Amygdala (tissue), 56 donors: ENCODE measurements at regions not wholly inside any gene's neighbourhood (a gene's known extent, or its start where the extent isn't known, plus 50 kb on each side); places are given as distances from the start of the nearest gene placed in this dataset.
"Not testable (repeated sequence)": the region's sequence is repeated elsewhere in the genome, so short reads cannot be mapped to it uniquely, and the experiment has no call there.

Source experiments
- DNase-seq, 56 donors: peaks; one replicate each; lab custom pipeline; 2025; lab: John Stamatoyannopoulos, UW

- DNase-seq: no peak
These were observed 129.1 kb upstream of the IVNS1ABP start for GRCh38 chr1:185446131-185446530.

- DNase-seq: no peak
These were observed 128.6 kb upstream of the IVNS1ABP start for GRCh38 chr1:185445594-185445993.

DNA sequence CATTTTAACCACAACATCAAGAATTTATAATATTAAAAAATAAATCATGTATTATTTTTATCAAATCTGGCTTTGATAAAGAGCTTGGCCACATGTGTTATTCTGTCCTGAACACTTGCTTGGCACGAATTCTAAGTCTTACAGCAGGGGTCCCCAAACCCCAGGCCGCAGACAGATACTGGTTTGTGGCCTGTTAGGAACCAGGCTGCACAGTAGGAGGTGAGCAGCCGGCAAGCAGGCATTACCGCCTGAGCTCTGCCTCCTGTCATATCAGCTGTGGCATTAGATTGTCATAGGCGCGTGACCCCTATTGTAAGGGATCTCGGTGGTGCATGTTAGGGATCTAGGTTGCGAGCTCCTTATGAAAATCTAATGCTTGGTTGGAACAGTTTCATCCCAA is 127.6 kb upstream of the IVNS1ABP start:
- no peak for DNase-seq

DNA sequence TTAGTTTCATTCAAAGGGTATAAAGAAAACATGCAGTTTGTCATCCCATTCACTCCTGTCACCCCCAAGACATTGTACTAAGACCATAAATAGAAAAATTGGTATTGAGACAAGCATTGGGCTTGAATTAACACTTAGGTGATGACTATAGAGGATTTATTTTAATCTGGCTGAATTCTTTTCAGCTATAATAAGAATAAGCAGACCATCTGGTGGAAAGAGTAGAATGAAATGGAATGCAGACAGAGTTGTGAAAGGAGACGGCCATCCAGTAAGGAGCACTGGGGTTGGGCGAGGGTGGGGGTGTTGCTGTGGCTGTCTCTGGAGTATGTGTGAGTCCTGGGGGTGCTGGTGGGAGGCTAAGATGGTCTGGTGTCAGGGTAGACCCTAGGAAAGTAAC is 125.0 kb upstream of the IVNS1ABP start:
- peak in 1 of 56 donors; percentile 12 for DNase-seq

GRCh38 chr1:185441605-185442004 is 124.6 kb upstream of the IVNS1ABP start:
- DNase-seq: no peak

GRCh38 chr1:185440877-185441276 is 123.8 kb upstream of the IVNS1ABP start:
- DNase-seq: no peak

- no peak for DNase-seq
These were observed 122.8 kb upstream of the IVNS1ABP start for GRCh38 chr1:185439727-185440415.

DNA sequence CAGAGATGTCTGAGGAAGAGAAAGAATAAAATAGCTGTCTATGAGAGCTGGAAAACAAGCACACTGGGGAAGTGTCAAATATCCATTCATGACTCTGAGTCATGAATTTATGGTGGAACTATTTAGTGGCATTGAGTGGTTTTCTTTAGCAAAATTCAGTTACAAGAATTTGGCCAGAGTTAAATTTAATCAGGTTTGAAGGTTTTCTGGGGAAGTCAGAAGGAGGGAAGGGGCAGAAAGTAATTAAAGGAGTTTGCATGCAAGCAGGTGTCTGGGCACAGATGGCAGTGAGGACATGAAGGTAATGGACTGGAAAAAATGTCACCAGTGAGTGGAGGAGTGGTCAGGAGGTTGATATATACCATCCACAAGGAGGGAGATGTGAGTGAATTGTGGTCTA is 121.9 kb upstream of the IVNS1ABP start:
- DNase-seq: no peak

GRCh38 chr1:185435696-185436379 is 118.8 kb upstream of the IVNS1ABP start:
- DNase-seq: no peak

- no peak for DNase-seq
These were observed 117.7 kb upstream of the IVNS1ABP start for GRCh38 chr1:185434721-185435120.

- DNase-seq: no peak
These were observed 116.6 kb upstream of the IVNS1ABP start for GRCh38 chr1:185433667-185434066.

- no peak for DNase-seq
These were observed 115.9 kb upstream of the IVNS1ABP start for GRCh38 chr1:185432948-185433347.

GRCh38 chr1:185431612-185432011 is 114.6 kb upstream of the IVNS1ABP start:
- no peak for DNase-seq

DNA sequence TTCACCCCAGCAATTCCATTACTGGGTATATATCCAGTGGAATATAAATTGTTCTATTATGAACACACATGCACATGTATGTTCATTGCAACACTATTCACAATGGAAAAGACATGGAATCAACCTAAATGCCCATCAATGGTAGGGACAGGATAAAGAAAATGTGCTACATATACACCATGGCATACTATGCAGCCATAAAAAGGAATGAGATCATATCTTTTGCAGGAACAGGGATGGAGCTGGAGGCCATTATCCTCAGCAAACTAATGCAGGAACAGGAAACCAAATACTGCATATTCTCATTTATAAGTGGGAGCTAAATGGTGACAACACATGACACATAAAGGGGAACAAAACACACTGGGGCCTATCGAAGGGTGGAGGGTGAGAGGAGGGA is 112.6 kb upstream of the IVNS1ABP start:
- DNase-seq: not testable (repeated sequence)

GRCh38 chr1:185427776-185428175 is 110.7 kb upstream of the IVNS1ABP start:
- no peak for DNase-seq

- DNase-seq: no peak
These were observed 110.2 kb upstream of the IVNS1ABP start for GRCh38 chr1:185427264-185427663.

DNA sequence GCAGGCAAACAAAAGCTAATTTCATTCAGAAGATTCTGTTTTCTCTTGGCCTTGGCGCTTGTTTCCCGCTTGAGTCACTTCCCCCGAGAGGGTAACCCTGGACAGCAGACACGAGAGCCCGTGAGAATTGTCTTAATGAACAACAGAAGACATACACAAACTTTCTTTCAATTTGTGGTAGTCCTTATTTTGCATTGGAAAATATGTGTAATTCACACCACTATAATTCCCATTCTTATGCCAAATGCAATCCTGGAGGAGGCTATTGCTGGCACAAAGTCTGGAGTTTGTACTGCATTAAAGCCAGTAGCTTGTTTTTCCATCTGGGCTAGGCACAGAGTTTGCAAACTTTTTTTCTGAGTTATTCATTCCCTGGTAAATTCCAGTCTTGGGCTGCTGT is 109.8 kb upstream of the IVNS1ABP start:
- no peak for DNase-seq

DNA sequence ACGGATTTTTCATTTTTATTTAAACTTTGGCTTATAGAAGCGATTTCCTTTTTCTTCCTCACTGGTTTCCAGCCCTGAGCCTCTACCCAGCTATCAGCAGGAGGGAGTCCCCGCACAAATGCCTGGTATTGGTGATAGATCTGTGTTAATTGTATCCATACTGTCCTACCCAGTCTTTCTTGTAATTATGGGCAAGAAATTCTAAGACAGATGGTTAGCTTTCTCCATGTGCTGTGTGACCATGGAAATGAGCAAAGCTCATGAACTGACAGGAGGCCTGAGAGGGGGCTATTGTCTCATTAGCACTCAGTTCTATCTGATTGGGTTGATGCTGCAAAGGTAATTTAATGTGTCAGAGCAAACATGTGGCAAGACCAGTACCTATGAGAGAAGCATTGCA is 108.1 kb upstream of the IVNS1ABP start:
- DNase-seq: no peak

- DNase-seq: no peak
These were observed 104.6 kb upstream of the IVNS1ABP start for GRCh38 chr1:185421485-185422107.

DNA sequence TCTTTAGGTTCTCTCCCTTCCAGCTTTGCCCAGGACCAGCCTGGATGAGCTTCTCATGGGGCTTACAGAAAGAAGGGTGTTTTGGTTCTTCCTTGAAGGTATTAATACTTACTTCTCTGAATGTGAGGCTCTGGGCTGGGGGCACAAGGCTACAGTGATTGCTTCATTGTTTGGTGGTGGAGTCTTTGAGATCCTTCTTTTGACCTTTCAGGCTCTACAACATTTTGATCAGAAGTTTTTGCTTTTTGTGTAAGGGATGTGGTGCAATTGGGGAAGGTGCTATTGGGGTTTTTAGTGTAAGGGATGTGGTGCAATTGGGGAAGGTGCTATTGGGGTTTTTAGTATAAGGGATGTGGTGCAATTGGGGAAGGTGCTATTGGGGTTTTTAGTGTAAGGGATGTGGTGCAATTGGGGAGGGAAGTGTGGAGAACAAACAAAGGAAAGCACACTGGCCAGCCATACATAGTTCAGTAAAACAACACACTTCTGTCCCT is 103.6 kb upstream of the IVNS1ABP start:
- DNase-seq: no peak

GRCh38 chr1:185419718-185420117 is 102.7 kb upstream of the IVNS1ABP start:
- DNase-seq: no peak

DNA sequence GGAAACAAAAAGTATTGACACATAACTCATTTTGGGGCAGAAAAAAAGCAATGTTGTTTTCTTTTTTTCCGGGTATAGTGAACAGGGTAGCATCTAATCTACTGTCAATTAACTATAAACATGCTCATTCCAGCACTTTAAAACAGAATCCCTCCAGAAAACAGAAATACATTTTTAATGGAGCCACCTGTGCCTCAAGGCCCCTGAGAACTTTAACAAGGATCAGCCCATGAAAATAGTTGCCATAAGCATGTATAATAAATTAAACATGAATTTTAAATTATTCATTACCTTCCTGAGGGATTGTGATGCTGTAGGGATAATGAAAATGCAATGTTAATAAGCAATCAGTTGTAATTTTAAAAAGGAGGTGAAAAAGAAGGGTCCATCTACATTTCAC is 101.4 kb upstream of the IVNS1ABP start:
- no peak for DNase-seq
